ENCODE measurements at regions not wholly inside any gene's neighbourhood (a gene's known extent, or its start where the extent isn't known, plus 50 kb on each side); places are given as distances from the start of the nearest gene placed in this dataset.

GRCh38 chr10:113272511-113272910, 280.3 kb upstream of the HABP2 start:
- no peak for DNase-seq (ENCODE audit: low read depth in 1 of 2, low spot score in 1 of 2)
- TF ChIP-seq CTCF (IDR thresholded peaks at IDR 0.05; ENCODE audit: insufficient read depth, low read length), result no peak
- H3K4me3 ChIP-seq (replicated peaks; ENCODE audit: insufficient read depth, low read length), result no peak overlapping the region
- no peaks in the 10 kb centered on the region for H3K27me3 ChIP-seq (ENCODE audit: insufficient read depth, poor library complexity, severe bottlenecking)
- H3K27ac ChIP-seq (replicated peaks), result no peak overlapping the region

- TF ChIP-seq REST (IDR thresholded peaks at IDR 0.05; ENCODE audit: insufficient replicate concordance, low read depth), result no peak
- TF ChIP-seq SPI1 (IDR thresholded peaks at IDR 0.05; ENCODE audit: borderline replicate concordance, low read depth), result peak; percentile 16; the same call in 1 of the 2 replicates
- DNase-seq (ENCODE audit: low read depth in 1 of 2, low spot score in 1 of 2), result peak; percentile 12 to 26
- Histone ChIP-seq H3K27ac (replicated peaks) (no peak overlapping the region), H3K4me3 (replicated peaks; ENCODE audit: insufficient read depth, low read length) (peak overlapping the region; percentile 20; the same call in 1 of the 2 replicates), H3K27me3 (ENCODE audit: insufficient read depth, poor library complexity, severe bottlenecking) (no peaks in the 10 kb centered on the region)
Observed at GRCh38 chr10:113273181-113274163, 279.4 kb upstream of the HABP2 start.

- no peak for DNase-seq (ENCODE audit: low read depth in 1 of 2, low spot score in 1 of 2)
- no peak overlapping the region for H3K4me3 ChIP-seq (replicated peaks; ENCODE audit: insufficient read depth, low read length)
- H3K27ac ChIP-seq (replicated peaks), result no peak overlapping the region
- no peaks in the 10 kb centered on the region for H3K27me3 ChIP-seq (ENCODE audit: insufficient read depth, poor library complexity, severe bottlenecking)
- no peak for TF ChIP-seq GABPA (IDR thresholded peaks at IDR 0.05; ENCODE audit: low read depth)
- peak; percentile 20; the same call in 1 of the 2 replicates for TF ChIP-seq SPI1 (IDR thresholded peaks at IDR 0.05; ENCODE audit: borderline replicate concordance, low read depth)
Observed at GRCh38 chr10:113274176-113274829, 278.6 kb upstream of the HABP2 start.

GRCh38 chr10:113278221-113278620, 274.6 kb upstream of the HABP2 start:
- no peak for TF ChIP-seq GABPA (IDR thresholded peaks at IDR 0.05; ENCODE audit: low read depth)
- TF ChIP-seq REST (IDR thresholded peaks at IDR 0.05; ENCODE audit: insufficient replicate concordance, low read depth), result no peak
- no peak for TF ChIP-seq SPI1 (IDR thresholded peaks at IDR 0.05; ENCODE audit: borderline replicate concordance, low read depth)
- TF ChIP-seq CTCF (IDR thresholded peaks at IDR 0.05; ENCODE audit: insufficient read depth, low read length), result no peak
- TF ChIP-seq POLR2AphosphoS5 (IDR thresholded peaks at IDR 0.05; ENCODE audit: low read depth), result no peak
- no peak overlapping the region for H3K4me3 ChIP-seq (replicated peaks; ENCODE audit: insufficient read depth, low read length)
- no peak for DNase-seq (ENCODE audit: low read depth in 1 of 2, low spot score in 1 of 2)

More at GRCh38 chr10:113278221-113278620, 274.6 kb upstream of the HABP2 start:
- Histone ChIP-seq H3K27me3 (ENCODE audit: insufficient read depth, poor library complexity, severe bottlenecking) (no peaks in the 10 kb centered on the region), H3K27ac (replicated peaks) (no peak overlapping the region)

All from HL-60 (cell line).